Upper lobe of right lung (tissue), 1 donor: ENCODE measurements at regions not wholly inside any gene's neighbourhood (a gene's known extent, or its start where the extent isn't known, plus 50 kb on each side); places are given as distances from the start of the nearest gene placed in this dataset.
A peak's percentile ranks its signal among the peaks of the same experiment; 100 is the strongest.

Source experiments
- ATAC-seq: fragments of 200-7000 bp; cut with Tn5 transposase; one replicate; pipeline ENCODE4 v1.9.1; 2020; ENCODE audit warnings: mild to moderate bottlenecking, moderate library complexity
- DNase-seq: peaks from one replicate; pipeline ENCODE4 v3.0.0-alpha.2; 2020
- H3K27ac ChIP-seq: fragments of 200-600 bp; one replicate; pipeline ENCODE4 v1.8.0; 2022
- H3K27me3 ChIP-seq: fragments of 200-600 bp; one replicate; pipeline ENCODE4 v1.8.0; 2022; ENCODE audit warnings: mild to moderate bottlenecking
- H3K36me3 ChIP-seq: fragments of 200-600 bp; one replicate; pipeline ENCODE4 v1.8.0; 2022
- H3K4me1 ChIP-seq: fragments of 200-600 bp; one replicate; pipeline ENCODE4 v1.8.0; 2022
- H3K4me3 ChIP-seq: fragments of 200-600 bp; one replicate; pipeline ENCODE4 v1.8.0; 2022; ENCODE audit warnings: mild to moderate bottlenecking
- H3K9me3 ChIP-seq: fragments of 200-600 bp; one replicate; pipeline ENCODE4 v1.8.0; 2022
- CTCF ChIP-seq: fragments of 200-600 bp; IDR thresholded peaks from one replicate; pipeline ENCODE4 v1.8.0; 2022; ENCODE audit warnings: antibody characterized with exemption
- intact Hi-C: fragments of 100-400 bp; cut with DNase I; formaldehyde crosslinking; loops from one replicate; pipeline ENCODE4 v1.11.0; 2022
- donor health status: DM: no; HTN: yes; CAD: no; lungs with severe emphysema.

GRCh38 chr3:22451501-22451900, 700.5 kb upstream of the ZNF385D start:
- H3K27ac ChIP-seq = no peak overlapping the region
- no peak for TF ChIP-seq CTCF
- H3K27me3 ChIP-seq = no peaks in the 10 kb centered on the region
- intact Hi-C loops = no loop called here
- no peak overlapping the region for H3K4me3 ChIP-seq
- H3K36me3 ChIP-seq = no peaks in the 10 kb centered on the region
- H3K9me3 ChIP-seq = no peaks in the 10 kb centered on the region
- ATAC-seq = no peak
- DNase-seq = no peak
- H3K4me1 ChIP-seq = no peaks in the 10 kb centered on the region

- H3K27me3 ChIP-seq = no peaks in the 10 kb centered on the region
- ATAC-seq (no peak), DNase-seq (no peak)
- no peak overlapping the region for H3K4me3 ChIP-seq
- no peak overlapping the region for H3K27ac ChIP-seq
- no peak for TF ChIP-seq CTCF
- no peaks in the 10 kb centered on the region for H3K36me3 ChIP-seq
- no peaks in the 10 kb centered on the region for H3K4me1 ChIP-seq
- H3K9me3 ChIP-seq = no peaks in the 10 kb centered on the region
- intact Hi-C loops = no loop called here
Measured at GRCh38 chr3:22453906-22454535, 703.0 kb upstream of the ZNF385D start.

- Histone ChIP-seq H3K27ac (no peak overlapping the region), H3K9me3 (no peaks in the 10 kb centered on the region), H3K4me1 (no peaks in the 10 kb centered on the region), H3K36me3 (no peaks in the 10 kb centered on the region), H3K4me3 (no peak overlapping the region), H3K27me3 (no peaks in the 10 kb centered on the region)
- ATAC-seq = no peak
- no peak for TF ChIP-seq CTCF
- intact Hi-C loops = no loop called here
- no peak for DNase-seq
Measured at GRCh38 chr3:22469995-22470394, 719.0 kb upstream of the ZNF385D start.

- Histone ChIP-seq H3K36me3 (no peaks in the 10 kb centered on the region), H3K27me3 (no peaks in the 10 kb centered on the region), H3K4me1 (no peaks in the 10 kb centered on the region), H3K4me3 (no peak overlapping the region), H3K27ac (no peak overlapping the region), H3K9me3 (no peaks in the 10 kb centered on the region)
- ATAC-seq (peak; percentile 69), DNase-seq (no peak)
- intact Hi-C loops = no loop called here
- no peak for TF ChIP-seq CTCF
Measured at GRCh38 chr3:22471557-22471956, 720.5 kb upstream of the ZNF385D start.

GRCh38 chr3:22474706-22475445, 723.9 kb upstream of the ZNF385D start:
- intact Hi-C loops = no loop called here

More at GRCh38 chr3:22474706-22475445, 723.9 kb upstream of the ZNF385D start:
- H3K27ac ChIP-seq = no peak overlapping the region
- no peak overlapping the region for H3K4me3 ChIP-seq
- no peaks in the 10 kb centered on the region for H3K27me3 ChIP-seq
- TF ChIP-seq CTCF = no peak
- DNase-seq (no peak), ATAC-seq (no peak)
- no peaks in the 10 kb centered on the region for H3K4me1 ChIP-seq
- no peaks in the 10 kb centered on the region for H3K9me3 ChIP-seq
- no peaks in the 10 kb centered on the region for H3K36me3 ChIP-seq
